Fibroblast of the aortic adventitia (primary cell): ENCODE measurements at regions not wholly inside any gene's neighbourhood (a gene's known extent, or its start where the extent isn't known, plus 50 kb on each side); places are given as distances from the start of the nearest gene placed in this dataset.

Experiments
- DNase-seq: peaks from one replicate; pipeline ENCODE4 v3.0.0-alpha.2; 2010; ENCODE audit warnings: low read depth
- H3K4me3 ChIP-seq: 2 replicates; pipeline ENCODE4 v1.5.1; 2011; ENCODE audit warnings: low read depth, mild to moderate bottlenecking, control low read depth, low read length, moderate library complexity
- CTCF ChIP-seq: IDR thresholded peaks from 2 replicates; pipeline ENCODE4 v1.5.1; 2011; ENCODE audit warnings: mild to moderate bottlenecking, low read length, control low read depth, inconsistent platforms; ENCODE audit not compliant: insufficient read depth

- no peak for DNase-seq
- no peak for TF ChIP-seq CTCF
- H3K4me3 ChIP-seq: no peak overlapping the region
Observed at GRCh38 chr3:5056111-5056391, 66.0 kb upstream of the ARL8B start.

GRCh38 chr3:5057272-5057671, 64.8 kb upstream of the ARL8B start:
- DNase-seq: no peak
- no peak for TF ChIP-seq CTCF
- H3K4me3 ChIP-seq: no peak overlapping the region

- peak; percentile 93 for DNase-seq
- peak; percentile 68 for TF ChIP-seq CTCF
- H3K4me3 ChIP-seq: no peak overlapping the region
Observed at GRCh38 chr3:5057857-5058324, 64.2 kb upstream of the ARL8B start.

GRCh38 chr3:5058471-5058951, 63.6 kb upstream of the ARL8B start:
- peak; percentile 75 for DNase-seq
- TF ChIP-seq CTCF: no peak
- no peak overlapping the region for H3K4me3 ChIP-seq

- TF ChIP-seq CTCF: no peak
- DNase-seq: no peak
- H3K4me3 ChIP-seq: no peak overlapping the region
Observed at GRCh38 chr3:5059782-5060181, 62.3 kb upstream of the ARL8B start.

GRCh38 chr3:5061218-5061569, 60.9 kb upstream of the ARL8B start:
- H3K4me3 ChIP-seq: no peak overlapping the region
- DNase-seq: no peak
- no peak for TF ChIP-seq CTCF

- no peak for TF ChIP-seq CTCF
- DNase-seq: no peak
- no peak overlapping the region for H3K4me3 ChIP-seq
Observed at GRCh38 chr3:5063724-5064123, 58.4 kb upstream of the ARL8B start.
